ENCODE measurements at regions not wholly inside any gene's neighbourhood (a gene's known extent, or its start where the extent isn't known, plus 50 kb on each side); places are given as distances from the start of the nearest gene placed in this dataset.
"Not testable (repeated sequence)": the region's sequence is repeated elsewhere in the genome, so short reads cannot be mapped to it uniquely, and the experiment has no call there.

GRCh38 chr12:131634037-131634436 lies 76.9 kb upstream of the SFSWAP start:
- intact Hi-C loops (cut with DNase I), result no loop called here
- DNase-seq, result no peak
- TF ChIP-seq CTCF (IDR thresholded peaks at IDR 0.05), result no peak
- H3K27me3 ChIP-seq, result peaks cover 0 to 61% of the 10 kb centered on the region in 2 donors
- no peaks in the 10 kb centered on the region for H3K4me1 ChIP-seq
- H3K4me3 ChIP-seq, result no peak overlapping the region
- H3K9me3 ChIP-seq, result no peaks in the 10 kb centered on the region
- no peaks in the 10 kb centered on the region for H3K36me3 ChIP-seq
- H3K27ac ChIP-seq, result no peak overlapping the region
- no peak for ATAC-seq

- DNase-seq; intact Hi-C loops (cut with DNase I); H3K4me3 ChIP-seq; ATAC-seq; H3K36me3 ChIP-seq; H3K4me1 ChIP-seq; H3K9me3 ChIP-seq; H3K27ac ChIP-seq: not testable (repeated sequence)
- peaks cover 0 to 63% of the 10 kb centered on the region in 2 donors for H3K27me3 ChIP-seq
These were observed 75.9 kb upstream of the SFSWAP start for GRCh38 chr12:131635012-131635411.

- no peak for TF ChIP-seq CTCF (IDR thresholded peaks at IDR 0.05)
- Histone ChIP-seq H3K36me3 (no peaks in the 10 kb centered on the region), H3K27me3 (peaks cover 0 to 63% of the 10 kb centered on the region in 2 donors), H3K9me3 (no peaks in the 10 kb centered on the region), H3K4me3 (no peak overlapping the region), H3K27ac (no peak overlapping the region), H3K4me1 (no peaks in the 10 kb centered on the region)
- DNase-seq (no peak), ATAC-seq (no peak)
- intact Hi-C loops (cut with DNase I), result no loop called here
These were observed 75.3 kb upstream of the SFSWAP start for GRCh38 chr12:131635491-131636122.

- peaks cover 0 to 60% of the 10 kb centered on the region in 2 donors for H3K27me3 ChIP-seq
- TF ChIP-seq CTCF (IDR thresholded peaks at IDR 0.05), result no peak
- no peak overlapping the region for H3K27ac ChIP-seq
- no peak for DNase-seq
- intact Hi-C loops (cut with DNase I), result no loop called here
- no peaks in the 10 kb centered on the region for H3K4me1 ChIP-seq
- no peaks in the 10 kb centered on the region for H3K9me3 ChIP-seq
- H3K36me3 ChIP-seq, result no peaks in the 10 kb centered on the region
- no peak for ATAC-seq
- H3K4me3 ChIP-seq, result no peak overlapping the region
These were observed 74.6 kb upstream of the SFSWAP start for GRCh38 chr12:131636266-131636665.

- H3K4me3 ChIP-seq, result no peak overlapping the region
- no peaks in the 10 kb centered on the region for H3K36me3 ChIP-seq
- intact Hi-C loops (cut with DNase I), result no loop called here
- no peaks in the 10 kb centered on the region for H3K4me1 ChIP-seq
- peaks cover 0 to 58% of the 10 kb centered on the region in 2 donors for H3K27me3 ChIP-seq
- no peak for TF ChIP-seq CTCF (IDR thresholded peaks at IDR 0.05)
- no peak for ATAC-seq
- DNase-seq, result no peak
- H3K27ac ChIP-seq, result no peak overlapping the region
- no peaks in the 10 kb centered on the region for H3K9me3 ChIP-seq
These were observed 73.7 kb upstream of the SFSWAP start for GRCh38 chr12:131636940-131637750.

All from left lung (tissue), 4 donors.